H9 (cell line): ENCODE measurements at regions not wholly inside any gene's neighbourhood (a gene's known extent, or its start where the extent isn't known, plus 50 kb on each side); places are given as distances from the start of the nearest gene placed in this dataset.

Source experiments
- DNase-seq: peaks from one replicate; pipeline ENCODE4 v3.0.0-alpha.2; 2017
- H2AFZ ChIP-seq: one replicate; pipeline ENCODE4 v1.6.1; 2013; ENCODE audit warnings: mild to moderate bottlenecking, low read length, control low read depth, moderate library complexity
- H2AK5ac ChIP-seq: 2 replicates; pipeline ENCODE4 v1.6.1; 2013; ENCODE audit warnings: low read length, control low read depth, mixed read lengths; ENCODE audit not compliant: insufficient read length
- H2BK120ac ChIP-seq: one replicate; pipeline ENCODE4 v1.6.1; 2013; ENCODE audit warnings: low read depth, mild to moderate bottlenecking, low read length, control low read depth, inconsistent platforms; ENCODE audit not compliant: poor library complexity, severe bottlenecking
- H2BK12ac ChIP-seq: 2 replicates; pipeline ENCODE4 v1.6.1; 2013; ENCODE audit warnings: low read length, control low read depth, mixed read lengths, low read depth; ENCODE audit not compliant: insufficient read length
- H2BK15ac ChIP-seq: 2 replicates; pipeline ENCODE4 v1.6.1; 2013; ENCODE audit warnings: low read depth, low read length, control low read depth
- H2BK20ac ChIP-seq: one replicate; pipeline ENCODE4 v1.6.1; 2013; ENCODE audit warnings: low read depth, mild to moderate bottlenecking, low read length, control low read depth, inconsistent platforms; ENCODE audit not compliant: poor library complexity, severe bottlenecking
- H2BK5ac ChIP-seq: 2 replicates; pipeline ENCODE4 v1.6.1; 2013; ENCODE audit warnings: low read length, control low read depth, mixed read lengths; ENCODE audit not compliant: insufficient read length
- H3K14ac ChIP-seq: 2 replicates; pipeline ENCODE4 v1.6.1; 2013; ENCODE audit warnings: low read length, control low read depth; ENCODE audit not compliant: insufficient read depth
- H3K18ac ChIP-seq: 2 replicates; pipeline ENCODE4 v1.6.1; 2013; ENCODE audit warnings: low read depth, mild to moderate bottlenecking, mixed read lengths, low read length, control low read depth; ENCODE audit not compliant: insufficient read length
- H3K23ac ChIP-seq: 2 replicates; pipeline ENCODE4 v1.6.1; 2013; ENCODE audit warnings: low read length, control low read depth, mixed read lengths, low read depth; ENCODE audit not compliant: insufficient read length
- H3K23me2 ChIP-seq: 2 replicates; pipeline ENCODE4 v1.6.1; 2013; ENCODE audit warnings: low read depth, mild to moderate bottlenecking, mixed read lengths, low read length, control low read depth; ENCODE audit not compliant: insufficient read length, poor library complexity, severe bottlenecking
- H3K27ac ChIP-seq: 2 replicates; pipeline ENCODE4 v1.5.1; 2013; ENCODE audit warnings: low read length, control low read depth, mixed read lengths, low read depth; ENCODE audit not compliant: insufficient read length
- H3K27me3 ChIP-seq: 2 replicates; pipeline ENCODE4 v1.6.1; 2013; ENCODE audit warnings: low read length, control low read depth, inconsistent platforms; ENCODE audit not compliant: insufficient read depth
- H3K4ac ChIP-seq: 2 replicates; pipeline ENCODE4 v1.6.1; 2013; ENCODE audit warnings: low read depth, mild to moderate bottlenecking, control low read depth, inconsistent platforms, low read length, moderate library complexity
- H3K4me1 ChIP-seq: 2 replicates; pipeline ENCODE4 v1.6.1; 2013; ENCODE audit warnings: low read length, control low read depth, inconsistent platforms; ENCODE audit not compliant: insufficient read depth
- H3K4me2 ChIP-seq: 2 replicates; pipeline ENCODE4 v1.6.1; 2013; ENCODE audit warnings: low read length, control low read depth, mixed read lengths; ENCODE audit not compliant: insufficient read length, insufficient read depth
- H3K56ac ChIP-seq: 2 replicates; pipeline ENCODE4 v1.6.1; 2013; ENCODE audit warnings: low read depth, mild to moderate bottlenecking, mixed read lengths, low read length, control low read depth; ENCODE audit not compliant: insufficient read length
- H3K79me1 ChIP-seq: 2 replicates; pipeline ENCODE4 v1.6.1; 2013; ENCODE audit warnings: low read depth, mild to moderate bottlenecking, moderate library complexity, low read length, control low read depth, inconsistent platforms; ENCODE audit not compliant: insufficient read depth, poor library complexity, severe bottlenecking
- H3K79me2 ChIP-seq: 2 replicates; pipeline ENCODE4 v1.6.1; 2013; ENCODE audit warnings: low read length, control low read depth, inconsistent platforms; ENCODE audit not compliant: insufficient read depth
- H3K9ac ChIP-seq: 2 replicates; pipeline ENCODE4 v1.6.1; 2013; ENCODE audit warnings: low read length, control low read depth, mixed read lengths; ENCODE audit not compliant: insufficient read length; ENCODE audit errors: extremely low read depth
- H3K9me3 ChIP-seq: one replicate; pipeline ENCODE4 v1.6.1; 2013; ENCODE audit warnings: low read depth, low read length, inconsistent platforms; ENCODE audit not compliant: control insufficient read depth
- H3T11ph ChIP-seq: one replicate; pipeline ENCODE4 v1.6.1; 2013; ENCODE audit warnings: mild to moderate bottlenecking, low read length, control low read depth, inconsistent platforms
- H4K20me1 ChIP-seq: one replicate; pipeline ENCODE4 v1.6.1; 2013; ENCODE audit not compliant: control insufficient read depth, insufficient read length, insufficient read depth
- H4K5ac ChIP-seq: 2 replicates; pipeline ENCODE4 v1.6.1; 2013; ENCODE audit warnings: low read depth, mild to moderate bottlenecking, mixed read lengths, low read length, control low read depth; ENCODE audit not compliant: insufficient read length
- H4K8ac ChIP-seq: replicated peaks from 2 replicates; pipeline ENCODE4 v1.6.1; 2013; ENCODE audit warnings: low read length, control low read depth, mixed read lengths, low read depth; ENCODE audit not compliant: insufficient read length
- H4K91ac ChIP-seq: 2 replicates; pipeline ENCODE4 v1.6.1; 2013; ENCODE audit warnings: low read depth, mild to moderate bottlenecking, moderate library complexity, mixed read lengths, low read length, control low read depth; ENCODE audit not compliant: insufficient read length
- H3K27ac Mint-ChIP-seq, 3 experiments: 2 replicates in 2 of 3; 3 replicates in 1 of 3; pipeline ENCODE4 v1.8.0; 2020 to 2021; ENCODE audit warnings: mixed read lengths in 3 of 3, mild to moderate bottlenecking in 1 of 3, moderate library complexity in 1 of 3
- H3K27me3 Mint-ChIP-seq: 2 replicates; pipeline ENCODE4 v1.8.0; 2021; ENCODE audit warnings: low read depth, mild to moderate bottlenecking, moderate library complexity, mixed read lengths
- H3K36me3 Mint-ChIP-seq, 3 experiments: 2 replicates in 2 of 3; 3 replicates in 1 of 3; pipeline ENCODE4 v1.8.0; 2020 to 2021; ENCODE audit warnings: low read depth in 3 of 3, mixed read lengths in 3 of 3; ENCODE audit not compliant: insufficient read depth in 1 of 3
- H3K4me1 Mint-ChIP-seq, 2 experiments: 2 replicates each; pipeline ENCODE4 v1.8.0; 2020; ENCODE audit warnings: mixed read lengths in 2 of 2
- H3K4me3 Mint-ChIP-seq, 2 experiments: 2 replicates in 1 of 2; 3 replicates in 1 of 2; pipeline ENCODE4 v1.8.0; 2020 to 2021; ENCODE audit warnings: mild to moderate bottlenecking in 2 of 2, mixed read lengths in 2 of 2, moderate library complexity in 1 of 2
- H3K9me3 Mint-ChIP-seq, 2 experiments: 2 replicates in 1 of 2; 3 replicates in 1 of 2; pipeline ENCODE4 v1.8.0; 2020; ENCODE audit warnings: mild to moderate bottlenecking in 2 of 2, mixed read lengths in 2 of 2, moderate library complexity in 1 of 2
- CTCF ChIP-seq: fragments of 200-600 bp; sonication (generic); conservative IDR thresholded peaks from 3 replicates; pipeline ENCODE4 v1.8.0; 2021; ENCODE audit warnings: antibody characterized with exemption, mild to moderate bottlenecking
- WGBS: extraction: QIAGEN DNeasy Blood & Tissue Kit; methylation state at CpG from one replicate; pipeline ENCODE4 v1.1.7; 2013; ENCODE audit warnings: missing lambda C conversion rate, low lambda C conversion rate, mixed read lengths; ENCODE audit not compliant: insufficient read length; ENCODE audit errors: extremely low coverage; 5-methylcytosine and 5-hydroxymethylcytosine counted together

DNA sequence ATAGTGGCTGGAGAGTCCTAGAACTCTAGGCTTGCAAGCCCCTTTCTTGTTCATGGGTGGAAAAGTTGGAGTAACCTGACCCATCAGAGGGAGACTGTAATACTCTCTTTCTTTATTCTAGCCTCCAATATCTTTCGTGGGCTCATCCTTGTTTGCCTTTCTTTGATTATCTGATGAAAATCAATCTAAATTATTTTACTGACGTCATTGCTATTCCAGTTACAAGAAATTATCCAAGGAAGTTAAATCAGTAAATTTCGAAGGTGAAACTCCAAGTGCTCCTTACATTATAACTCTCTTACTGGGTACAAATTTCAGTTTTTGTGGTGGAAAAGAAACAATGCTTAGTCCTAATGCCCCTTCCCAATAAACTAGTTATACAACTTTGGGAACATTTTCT is 412.9 kb downstream of the IDS start:
- Histone ChIP-seq H2AK5ac (no peak overlapping the region), H3K79me1 (no peaks in the 10 kb centered on the region), H4K8ac (no peak overlapping the region), H2BK5ac (no peak overlapping the region), H3K18ac (no peak overlapping the region), H2BK12ac (no peak overlapping the region), H2BK15ac (no peak overlapping the region), H3K9ac (no peak overlapping the region), H3K79me2 (no peaks in the 10 kb centered on the region), H4K20me1 (no peaks in the 10 kb centered on the region), H2BK120ac (no peak overlapping the region), H3K4ac (no peak overlapping the region), H4K91ac (no peak overlapping the region), H3K23me2 (no peaks in the 10 kb centered on the region), H3K9me3 (no peaks in the 10 kb centered on the region), H3K27ac (no peak overlapping the region), H2BK20ac (no peak overlapping the region), H3K27me3 (no peaks in the 10 kb centered on the region), H3K56ac (no peak overlapping the region), H4K5ac (no peak overlapping the region), H3K14ac (no peak overlapping the region), H2AFZ (no peak overlapping the region), H3K4me2 (no peak overlapping the region), H3T11ph (no peak overlapping the region), H3K4me1 (no peaks in the 10 kb centered on the region), H3K23ac (no peak overlapping the region)
- TF ChIP-seq CTCF, result no peak
- H3K4me3 Mint-ChIP-seq, result no peak overlapping the region
- no peaks in the 10 kb centered on the region for H3K4me1 Mint-ChIP-seq
- peaks cover 67 to 79% of the 10 kb centered on the region in 2 experiments for H3K9me3 Mint-ChIP-seq
- H3K36me3 Mint-ChIP-seq, result no peaks in the 10 kb centered on the region
- DNase-seq, result no peak
- no peak overlapping the region for H3K27ac Mint-ChIP-seq
- no CpG with 5 or more reads among the region's 3 CpGs for WGBS
- H3K27me3 Mint-ChIP-seq, result no peaks in the 10 kb centered on the region
